Neural cell (in vitro differentiated cells): ENCODE measurements at regions not wholly inside any gene's neighbourhood (a gene's known extent, or its start where the extent isn't known, plus 50 kb on each side); places are given as distances from the start of the nearest gene placed in this dataset.

Experiments used
- CTCF ChIP-seq: fragments of 450-650 bp; IDR thresholded peaks from 2 replicates; pipeline ENCODE4 v1.5.1; 2014; ENCODE audit warnings: antibody characterized with exemption, mild to moderate bottlenecking, moderate library complexity; ENCODE audit not compliant: poor library complexity, severe bottlenecking
- EZH2 ChIP-seq: fragments of 200-600, 300-800 bp; shearing (Covaris generic), sonication (generic); IDR thresholded peaks from 2 replicates; pipeline ENCODE4 v1.6.1; 2014; ENCODE audit warnings: antibody characterized with exemption, low read length, borderline replicate concordance, mild to moderate bottlenecking; ENCODE audit not compliant: insufficient read depth, poor library complexity, severe bottlenecking
- MXI1 ChIP-seq: fragments of 450-650 bp; conservative IDR thresholded peaks from 2 replicates; pipeline ENCODE4 v1.6.1; 2014; ENCODE audit warnings: antibody characterized with exemption, mild to moderate bottlenecking; ENCODE audit not compliant: poor library complexity, severe bottlenecking
- POLR2AphosphoS5 ChIP-seq: IDR thresholded peaks from 2 replicates; pipeline ENCODE4 v1.6.1; 2012
- RAD21 ChIP-seq: fragments of 450-650 bp; conservative IDR thresholded peaks from 2 replicates; pipeline ENCODE4 v1.6.1; 2014; ENCODE audit warnings: antibody characterized with exemption, mild to moderate bottlenecking, moderate library complexity
- SMC3 ChIP-seq: fragments of 450-650 bp; conservative IDR thresholded peaks from 2 replicates; pipeline ENCODE4 v1.6.1; 2014; ENCODE audit warnings: antibody characterized with exemption, mild to moderate bottlenecking, moderate library complexity; ENCODE audit not compliant: poor library complexity

- no peak for TF ChIP-seq POLR2AphosphoS5
- no peak for TF ChIP-seq RAD21
- no peak for TF ChIP-seq CTCF
- no peak for TF ChIP-seq SMC3
- TF ChIP-seq EZH2, result no peak
- TF ChIP-seq MXI1, result no peak
Measured at GRCh38 chr3:115502128-115502527, 121.2 kb upstream of the GAP43 start.
